Astrocyte of the spinal cord (primary cell): ENCODE measurements at regions not wholly inside any gene's neighbourhood (a gene's known extent, or its start where the extent isn't known, plus 50 kb on each side); places are given as distances from the start of the nearest gene placed in this dataset.

Experiments used
- DNase-seq: peaks from one replicate; pipeline ENCODE4 v3.0.0; 2011; ENCODE audit warnings: low read depth, low spot score
- H3K4me3 ChIP-seq: 2 replicates; pipeline ENCODE4 v1.5.1; 2011; ENCODE audit warnings: low read depth, mild to moderate bottlenecking, low read length, moderate library complexity
- CTCF ChIP-seq: IDR thresholded peaks from 2 replicates; pipeline ENCODE4 v1.5.1; 2012; ENCODE audit warnings: low read depth, mild to moderate bottlenecking, low read length, inconsistent platforms
- in situ Hi-C: cut with HindIII; loops from 2 replicates; pipeline ENCODE4 v1.10.0; 2017; ENCODE audit warnings: low sequenced_read_pairs

GRCh38 chr9:115513148-115513547, 395.2 kb upstream of the TNC start:
- DNase-seq, result no peak
- H3K4me3 ChIP-seq, result no peak overlapping the region
- in situ Hi-C loops, result no loop called here
- TF ChIP-seq CTCF, result no peak

DNA sequence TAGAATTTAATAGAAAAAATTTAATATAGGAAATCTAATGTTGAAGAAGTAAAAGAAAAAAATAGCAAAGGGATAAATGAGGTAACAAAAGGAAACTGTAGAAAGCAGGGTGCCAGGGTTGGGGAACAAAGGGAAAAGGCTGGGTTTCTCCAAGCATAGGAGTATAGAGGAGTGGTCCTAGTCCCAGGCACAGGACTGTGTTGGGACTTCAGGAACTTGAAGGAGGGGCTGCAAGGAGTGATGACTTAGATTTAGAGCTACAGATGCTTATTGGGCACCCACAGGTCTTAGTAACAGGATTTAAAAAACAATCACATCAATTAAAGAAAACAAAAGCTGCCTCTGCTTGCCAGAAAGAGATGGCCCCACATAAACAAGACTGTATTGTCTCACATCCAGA, 396.5 kb upstream of the TNC start:
- no peak for TF ChIP-seq CTCF
- H3K4me3 ChIP-seq, result no peak overlapping the region
- in situ Hi-C loops, result no loop called here
- DNase-seq, result no peak

- DNase-seq, result peak; percentile 18
- in situ Hi-C loops, result no loop called here
- no peak overlapping the region for H3K4me3 ChIP-seq
- TF ChIP-seq CTCF, result no peak
Observed at GRCh38 chr9:115517335-115518075, 399.5 kb upstream of the TNC start.

- in situ Hi-C loops, result no loop called here
- no peak for TF ChIP-seq CTCF
- H3K4me3 ChIP-seq, result no peak overlapping the region
- peak; percentile 34 for DNase-seq
Observed at GRCh38 chr9:115520646-115521045, 402.7 kb upstream of the TNC start.

- in situ Hi-C loops, result no loop called here
- no peak for TF ChIP-seq CTCF
- no peak for DNase-seq
- no peak overlapping the region for H3K4me3 ChIP-seq
Observed at GRCh38 chr9:115522912-115523311, 405.0 kb upstream of the TNC start.

DNA sequence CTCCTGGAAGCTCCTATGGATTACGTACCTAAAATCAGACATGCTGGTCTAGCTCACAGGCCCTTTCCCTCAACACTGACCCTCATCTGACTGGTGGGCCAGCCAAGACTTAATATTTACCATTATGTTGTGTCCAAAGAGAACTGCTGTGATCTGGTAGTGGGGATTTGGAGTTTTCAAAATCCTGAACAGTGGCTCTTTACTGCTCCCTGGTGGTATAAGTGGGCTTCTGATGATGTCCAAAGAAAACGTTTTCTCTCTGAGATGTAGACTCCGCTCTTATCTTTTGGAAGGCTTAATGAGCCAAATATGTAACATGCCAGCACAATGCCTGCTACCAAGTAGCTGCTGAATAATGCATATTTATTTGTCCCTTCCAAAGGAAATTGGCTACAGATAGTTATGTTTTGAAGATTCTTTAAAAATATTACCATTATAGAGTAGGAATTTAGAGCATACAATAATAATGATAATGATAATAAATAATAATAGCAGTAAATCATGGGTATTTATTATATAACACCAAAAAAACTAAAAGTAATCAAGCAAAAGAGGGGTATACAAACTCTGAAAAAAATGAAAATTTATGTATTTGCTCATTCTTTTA, 406.6 kb upstream of the TNC start:
- peak; percentile 78 for TF ChIP-seq CTCF
- in situ Hi-C loops, result no loop called here
- DNase-seq, result peak; percentile 79
- H3K4me3 ChIP-seq, result no peak overlapping the region
